ENCODE measurements at regions not wholly inside any gene's neighbourhood (a gene's known extent, or its start where the extent isn't known, plus 50 kb on each side); places are given as distances from the start of the nearest gene placed in this dataset.
A peak's percentile ranks its signal among the peaks of the same experiment; 100 is the strongest.

- Histone ChIP-seq H3K9me3 (ENCODE audit: low read depth) (no peaks in the 10 kb centered on the region), H2AFZ (no peak overlapping the region), H3K4me3 (no peak overlapping the region), H4K20me1 (ENCODE audit: insufficient read depth, poor library complexity, severe bottlenecking) (no peaks in the 10 kb centered on the region), H3K36me3 (replicated peaks; ENCODE audit: insufficient read depth, low read depth) (no peaks in the 10 kb centered on the region), H3K27me3 (no peaks in the 10 kb centered on the region), H3K27ac (no peak overlapping the region), H3K79me2 (no peaks in the 10 kb centered on the region), H3K4me2 (no peak overlapping the region), H3K4me1 (ENCODE audit: insufficient read depth) (peaks cover 15% of the 10 kb centered on the region), H3K9me2 (replicated peaks; ENCODE audit: insufficient read depth) (no peaks in the 10 kb centered on the region)
- WGBS (ENCODE audit: low lambda C conversion rate, missing lambda C conversion rate): 86% methylated on average over 5 of the region's 5 CpGs
- TF ChIP-seq CTCF (IDR thresholded peaks at IDR 0.05; ENCODE audit: poor library complexity) (no peak), EZH2phosphoT487 (IDR thresholded peaks at IDR 0.05; ENCODE audit: low read depth, severe bottlenecking, unreplicated experiment) (no peak), EZH2 (IDR thresholded peaks at IDR 0.05; ENCODE audit: borderline replicate concordance) (no peak)
- DNase-seq (ENCODE audit: low spot score): no peak
Measured at GRCh38 chr4:26035921-26036320, 121.9 kb downstream of the SMIM20 start.

GRCh38 chr4:26039639-26040359 is 125.8 kb downstream of the SMIM20 start:
- Histone ChIP-seq H4K20me1 (ENCODE audit: insufficient read depth, poor library complexity, severe bottlenecking) (no peaks in the 10 kb centered on the region), H3K4me1 (ENCODE audit: insufficient read depth) (no peaks in the 10 kb centered on the region), H3K4me2 (no peak overlapping the region), H2AFZ (no peak overlapping the region), H3K27ac (peak overlapping the region; percentile 55), H3K4me3 (no peak overlapping the region), H3K36me3 (replicated peaks; ENCODE audit: insufficient read depth, low read depth) (no peaks in the 10 kb centered on the region), H3K27me3 (no peaks in the 10 kb centered on the region), H3K9me3 (ENCODE audit: low read depth) (no peaks in the 10 kb centered on the region), H3K9me2 (replicated peaks; ENCODE audit: insufficient read depth) (no peaks in the 10 kb centered on the region), H3K79me2 (no peaks in the 10 kb centered on the region)
- TF ChIP-seq CTCF (IDR thresholded peaks at IDR 0.05; ENCODE audit: poor library complexity) (no peak), EZH2phosphoT487 (IDR thresholded peaks at IDR 0.05; ENCODE audit: low read depth, severe bottlenecking, unreplicated experiment) (no peak), EZH2 (IDR thresholded peaks at IDR 0.05; ENCODE audit: borderline replicate concordance) (no peak)
- 65% methylated on average over 9 of the region's 9 CpGs for WGBS (ENCODE audit: low lambda C conversion rate, missing lambda C conversion rate)
- no peak for DNase-seq (ENCODE audit: low spot score)

GRCh38 chr4:26044524-26044923 is 130.5 kb downstream of the SMIM20 start:
- no peak overlapping the region for H2AFZ ChIP-seq

More at GRCh38 chr4:26044524-26044923, 130.5 kb downstream of the SMIM20 start:
- no peak for DNase-seq (ENCODE audit: low spot score)
- Histone ChIP-seq H3K4me1 (ENCODE audit: insufficient read depth) (peaks cover 7% of the 10 kb centered on the region), H3K27ac (no peak overlapping the region), H3K9me2 (replicated peaks; ENCODE audit: insufficient read depth) (no peaks in the 10 kb centered on the region), H3K36me3 (replicated peaks; ENCODE audit: insufficient read depth, low read depth) (no peaks in the 10 kb centered on the region), H3K4me3 (no peak overlapping the region), H3K27me3 (no peaks in the 10 kb centered on the region), H4K20me1 (ENCODE audit: insufficient read depth, poor library complexity, severe bottlenecking) (no peaks in the 10 kb centered on the region), H3K79me2 (no peaks in the 10 kb centered on the region), H3K4me2 (no peak overlapping the region), H3K9me3 (ENCODE audit: low read depth) (no peaks in the 10 kb centered on the region)
- 48% methylated on average over 2 of the region's 2 CpGs for WGBS (ENCODE audit: low lambda C conversion rate, missing lambda C conversion rate)
- TF ChIP-seq EZH2 (IDR thresholded peaks at IDR 0.05; ENCODE audit: borderline replicate concordance) (no peak), CTCF (IDR thresholded peaks at IDR 0.05; ENCODE audit: poor library complexity) (no peak), EZH2phosphoT487 (IDR thresholded peaks at IDR 0.05; ENCODE audit: low read depth, severe bottlenecking, unreplicated experiment) (no peak)

Measured in hepatocyte (in vitro differentiated cells).